Neural progenitor cell (in vitro differentiated cells): ENCODE measurements at regions not wholly inside any gene's neighbourhood (a gene's known extent, or its start where the extent isn't known, plus 50 kb on each side); places are given as distances from the start of the nearest gene placed in this dataset.

Experiments
- EZH2 ChIP-seq: fragments of 200-600 bp; sonication (generic); IDR thresholded peaks from 2 replicates; pipeline ENCODE4 v1.6.1; 2017; ENCODE audit warnings: antibody characterized with exemption, mild to moderate bottlenecking, moderate library complexity
- TF ChIP-seq, protein P1 (sequence below): fragments of 200-600 bp; sonication (generic); IDR thresholded peaks from 2 replicates; pipeline ENCODE4 v1.5.1; 2017; ENCODE audit warnings: antibody characterized with exemption, mild to moderate bottlenecking

DNA sequence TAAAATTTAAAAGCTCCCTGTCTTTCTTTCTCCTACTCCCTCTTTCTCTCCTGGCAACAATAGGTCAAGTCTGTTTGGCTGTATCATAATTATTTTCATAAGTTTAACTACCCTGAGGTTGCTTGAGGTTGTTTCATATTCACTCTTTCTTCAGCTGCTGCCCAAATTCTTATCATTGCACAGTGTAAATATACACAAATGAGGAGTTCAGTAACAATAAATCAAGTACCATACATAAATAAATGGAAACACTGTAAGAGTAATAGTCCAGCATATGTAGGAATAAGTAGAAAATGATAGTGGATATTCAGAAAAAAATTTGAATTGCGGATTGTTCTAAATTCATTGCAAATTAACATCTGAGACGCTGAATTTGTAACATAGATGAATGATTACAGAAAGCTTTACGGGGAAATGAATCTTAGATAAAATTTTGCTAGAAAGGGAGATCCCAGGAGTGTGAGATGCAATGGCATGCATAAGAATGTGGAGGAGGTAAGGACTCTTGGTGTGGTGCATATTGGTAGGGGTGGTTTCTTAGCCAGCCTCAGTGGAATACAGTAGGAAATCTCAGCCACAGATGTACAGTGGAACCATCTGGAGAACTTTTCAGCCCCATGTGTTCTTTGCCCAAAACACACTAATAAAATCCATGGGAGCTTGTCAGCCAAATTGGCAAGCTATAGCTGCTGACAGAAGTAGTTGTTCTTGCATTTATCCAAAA, 480.7 kb downstream of the HTR1B start:
- TF ChIP-seq, protein P1, sequence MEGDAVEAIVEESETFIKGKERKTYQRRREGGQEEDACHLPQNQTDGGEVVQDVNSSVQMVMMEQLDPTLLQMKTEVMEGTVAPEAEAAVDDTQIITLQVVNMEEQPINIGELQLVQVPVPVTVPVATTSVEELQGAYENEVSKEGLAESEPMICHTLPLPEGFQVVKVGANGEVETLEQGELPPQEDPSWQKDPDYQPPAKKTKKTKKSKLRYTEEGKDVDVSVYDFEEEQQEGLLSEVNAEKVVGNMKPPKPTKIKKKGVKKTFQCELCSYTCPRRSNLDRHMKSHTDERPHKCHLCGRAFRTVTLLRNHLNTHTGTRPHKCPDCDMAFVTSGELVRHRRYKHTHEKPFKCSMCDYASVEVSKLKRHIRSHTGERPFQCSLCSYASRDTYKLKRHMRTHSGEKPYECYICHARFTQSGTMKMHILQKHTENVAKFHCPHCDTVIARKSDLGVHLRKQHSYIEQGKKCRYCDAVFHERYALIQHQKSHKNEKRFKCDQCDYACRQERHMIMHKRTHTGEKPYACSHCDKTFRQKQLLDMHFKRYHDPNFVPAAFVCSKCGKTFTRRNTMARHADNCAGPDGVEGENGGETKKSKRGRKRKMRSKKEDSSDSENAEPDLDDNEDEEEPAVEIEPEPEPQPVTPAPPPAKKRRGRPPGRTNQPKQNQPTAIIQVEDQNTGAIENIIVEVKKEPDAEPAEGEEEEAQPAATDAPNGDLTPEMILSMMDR = no peak
- TF ChIP-seq EZH2 = no peak
